HEK293 (cell line): ENCODE measurements at regions not wholly inside any gene's neighbourhood (a gene's known extent, or its start where the extent isn't known, plus 50 kb on each side); places are given as distances from the start of the nearest gene placed in this dataset.
A peak's percentile ranks its signal among the peaks of the same experiment; 100 is the strongest.

Experiments
- CTCF ChIA-PET: fragments of 350-600 bp; formaldehyde crosslinking; extraction: SDS; loops from one replicate; lab custom pipeline; 2021; ENCODE audit warnings: antibody characterized with exemption; lab: Yijun Ruan, JAX
- POLR2A ChIA-PET: fragments of 300-600 bp; formaldehyde crosslinking; extraction: SDS; loops from one replicate; lab custom pipeline; 2020; ENCODE audit warnings: antibody characterized with exemption, inconsistent platforms; lab: Yijun Ruan, JAX
- H3K27ac ChIP-seq: fragments of 200-500 bp; sonication (Bioruptor generic); 2 replicates; pipeline ENCODE4 v1.5.1; 2014; ENCODE audit warnings: low read depth, low read length, control low read depth, inconsistent platforms; ENCODE audit errors: extremely low read depth
- H3K36me3 ChIP-seq, 2 experiments: fragments of 200-500 bp in 1 of 2; sonication (Bioruptor generic) in 1 of 2; 1 replicate in 1 of 2; 2 replicates in 1 of 2; pipeline ENCODE4 v1.5.1; 2014 to 2017; ENCODE audit warnings: inconsistent platforms in 2 of 2, low read length in 2 of 2; ENCODE audit not compliant: control insufficient read depth in 2 of 2, insufficient read depth in 1 of 2
- H3K4me1 ChIP-seq: fragments of 200-500 bp; sonication (Bioruptor generic); 2 replicates; pipeline ENCODE4 v1.5.1; 2014; ENCODE audit warnings: mild to moderate bottlenecking, low read length, inconsistent platforms; ENCODE audit not compliant: control insufficient read depth, insufficient read depth
- H3K4me3 ChIP-seq: 2 replicates; pipeline ENCODE4 v1.5.1; 2011; ENCODE audit warnings: low read depth, mild to moderate bottlenecking, control low read depth, low read length, moderate library complexity
- H3K9me3 ChIP-seq: fragments of 200-500 bp; sonication (Bioruptor generic); 2 replicates; pipeline ENCODE4 v1.5.1; 2014; ENCODE audit warnings: low read depth, low read length, inconsistent platforms; ENCODE audit not compliant: control insufficient read depth, insufficient read depth
- HOXD13 ChIP-seq: sonication (generic); formaldehyde crosslinking; IDR thresholded peaks from 2 replicates; pipeline ENCODE4 v1.8.0; 2022; ENCODE audit warnings: missing genetic modification reagents, borderline replicate concordance
- OSR2 ChIP-seq: fragments of 450-650 bp; formaldehyde crosslinking; IDR thresholded peaks from 2 replicates; pipeline ENCODE4 v1.5.1; 2016; ENCODE audit warnings: missing biosample characterization, missing genetic modification characterization
- TCF7L2 ChIP-seq: IDR thresholded peaks from 2 replicates; pipeline ENCODE4 v1.6.1; 2011; ENCODE audit warnings: low read depth, mild to moderate bottlenecking, inconsistent platforms, low read length, moderate library complexity, borderline replicate concordance
- ZFP37 ChIP-seq: fragments of 450-650 bp; formaldehyde crosslinking; IDR thresholded peaks from 2 replicates; pipeline ENCODE4 v1.5.1; 2016; ENCODE audit warnings: missing biosample characterization, missing genetic modification characterization
- ZNF112 ChIP-seq: fragments of 450-650 bp; formaldehyde crosslinking; IDR thresholded peaks from 2 replicates; pipeline ENCODE4 v1.5.0; 2017; ENCODE audit warnings: missing biosample characterization, missing genetic modification characterization
- ZNF138 ChIP-seq: fragments of 450-650 bp; formaldehyde crosslinking; IDR thresholded peaks from 2 replicates; pipeline ENCODE4 v1.5.1; 2016; ENCODE audit warnings: missing biosample characterization, missing genetic modification characterization, borderline replicate concordance
- ZNF146 ChIP-seq: fragments of 450-650 bp; formaldehyde crosslinking; IDR thresholded peaks from 2 replicates; pipeline ENCODE4 v1.5.1; 2016; ENCODE audit warnings: missing biosample characterization, missing genetic modification characterization
- ZNF184 ChIP-seq: fragments of 450-650 bp; IDR thresholded peaks from 2 replicates; pipeline ENCODE4 v1.5.1; 2018; ENCODE audit warnings: missing biosample characterization, mild to moderate bottlenecking, missing genetic modification characterization
- ZNF404 ChIP-seq: fragments of 450-650 bp; formaldehyde crosslinking; IDR thresholded peaks from 2 replicates; pipeline ENCODE4 v1.5.1; 2017; ENCODE audit warnings: missing biosample characterization, missing genetic modification characterization
- ZNF416 ChIP-seq: fragments of 450-650 bp; formaldehyde crosslinking; IDR thresholded peaks from 2 replicates; pipeline ENCODE4 v1.5.1; 2016; ENCODE audit warnings: missing biosample characterization, missing genetic modification characterization
- ZNF433 ChIP-seq: fragments of 450-650 bp; formaldehyde crosslinking; IDR thresholded peaks from 2 replicates; pipeline ENCODE4 v1.5.1; 2016; ENCODE audit warnings: missing biosample characterization, missing genetic modification characterization, low read depth
- ZNF571 ChIP-seq: fragments of 450-650 bp; formaldehyde crosslinking; IDR thresholded peaks from 2 replicates; pipeline ENCODE4 v1.5.0; 2017; ENCODE audit warnings: missing biosample characterization, missing genetic modification characterization
- ZNF585B ChIP-seq: fragments of 450-650 bp; formaldehyde crosslinking; IDR thresholded peaks from 2 replicates; pipeline ENCODE4 v1.5.1; 2016; ENCODE audit warnings: missing biosample characterization, missing genetic modification characterization
- ZNF830 ChIP-seq: fragments of 450-650 bp; IDR thresholded peaks from 2 replicates; pipeline ENCODE4 v1.5.0; 2018; ENCODE audit warnings: missing biosample characterization, missing genetic modification characterization, low read depth, mild to moderate bottlenecking, moderate library complexity
- TF ChIP-seq, protein P1 (sequence below): fragments of 450-650 bp; formaldehyde crosslinking; IDR thresholded peaks from 2 replicates; pipeline ENCODE4 v1.5.1; 2016; ENCODE audit warnings: missing biosample characterization, missing genetic modification characterization
- TF ChIP-seq, protein P2 (sequence below): fragments of 450-650 bp; formaldehyde crosslinking; IDR thresholded peaks from 2 replicates; pipeline ENCODE4 v1.5.1; 2016; ENCODE audit warnings: missing biosample characterization, missing genetic modification characterization
- TF ChIP-seq, protein P3 (sequence below): fragments of 450-650 bp; formaldehyde crosslinking; IDR thresholded peaks from 2 replicates; pipeline ENCODE4 v1.5.1; 2016; ENCODE audit warnings: missing biosample characterization, missing genetic modification characterization
- TF ChIP-seq, protein P4 (sequence below): fragments of 450-650 bp; formaldehyde crosslinking; IDR thresholded peaks from 2 replicates; pipeline ENCODE4 v1.5.1; 2016; ENCODE audit warnings: missing biosample characterization, missing genetic modification characterization
- TF ChIP-seq, protein P5 (sequence below): fragments of 450-650 bp; formaldehyde crosslinking; IDR thresholded peaks from 2 replicates; pipeline ENCODE4 v1.5.1; 2016; ENCODE audit warnings: missing biosample characterization, missing genetic modification characterization, borderline replicate concordance

DNA sequence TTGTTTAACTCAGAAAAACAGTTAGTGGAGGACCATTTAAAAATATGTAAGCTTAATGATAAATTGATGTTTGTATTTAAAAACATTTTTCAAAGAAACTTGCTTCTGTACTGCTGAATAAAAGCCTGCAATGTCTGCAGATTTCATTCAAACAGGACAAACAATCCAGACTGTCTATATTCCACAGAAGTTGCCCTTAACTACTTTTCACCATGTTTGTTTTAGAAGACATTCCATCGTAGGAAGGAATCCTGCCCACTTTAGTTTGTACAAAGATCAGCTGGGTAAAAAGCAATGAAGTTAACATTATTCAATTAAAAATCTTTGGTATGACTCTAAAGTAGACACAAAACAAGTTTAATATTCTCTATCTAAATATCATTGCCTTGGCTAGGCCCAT lies 195.7 kb upstream of the CCNH start:
- H3K36me3 ChIP-seq, result no peaks in the 10 kb centered on the region
- no peak overlapping the region for H3K27ac ChIP-seq
- no peaks in the 10 kb centered on the region for H3K4me1 ChIP-seq
- POLR2A ChIA-PET, result no interaction called here
- TF ChIP-seq ZNF184 (no peak), ZNF571 (no peak), ZNF138 (no peak), ZNF416 (no peak), OSR2 (no peak), ZFP37 (no peak), ZNF830 (tag by site-specific recombination) (no peak), ZNF404 (no peak), ZNF112 (tag by site-specific recombination) (no peak), ZNF585B (tag by site-specific recombination) (no peak), TCF7L2 (no peak)
- TF ChIP-seq, protein P1, sequence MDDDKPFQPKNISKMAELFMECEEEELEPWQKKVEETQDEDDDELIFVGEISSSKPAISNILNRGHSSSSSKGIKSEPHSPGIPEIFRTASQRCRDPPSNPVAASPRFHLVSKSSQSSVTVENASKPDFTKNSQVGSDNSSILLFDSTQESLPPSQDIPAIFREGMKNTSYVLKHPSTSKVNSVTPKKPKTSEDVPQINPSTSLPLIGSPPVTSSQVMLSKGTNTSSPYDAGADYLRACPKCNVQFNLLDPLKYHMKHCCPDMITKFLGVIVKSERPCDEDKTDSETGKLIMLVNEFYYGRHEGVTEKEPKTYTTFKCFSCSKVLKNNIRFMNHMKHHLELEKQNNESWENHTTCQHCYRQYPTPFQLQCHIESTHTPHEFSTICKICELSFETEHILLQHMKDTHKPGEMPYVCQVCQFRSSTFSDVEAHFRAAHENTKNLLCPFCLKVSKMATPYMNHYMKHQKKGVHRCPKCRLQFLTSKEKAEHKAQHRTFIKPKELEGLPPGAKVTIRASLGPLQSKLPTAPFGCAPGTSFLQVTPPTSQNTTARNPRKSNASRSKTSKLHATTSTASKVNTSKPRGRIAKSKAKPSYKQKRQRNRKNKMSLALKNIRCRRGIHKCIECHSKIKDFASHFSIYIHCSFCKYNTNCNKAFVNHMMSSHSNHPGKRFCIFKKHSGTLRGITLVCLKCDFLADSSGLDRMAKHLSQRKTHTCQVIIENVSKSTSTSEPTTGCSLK (tag by site-specific recombination), result no peak
- TF ChIP-seq, protein P2, sequence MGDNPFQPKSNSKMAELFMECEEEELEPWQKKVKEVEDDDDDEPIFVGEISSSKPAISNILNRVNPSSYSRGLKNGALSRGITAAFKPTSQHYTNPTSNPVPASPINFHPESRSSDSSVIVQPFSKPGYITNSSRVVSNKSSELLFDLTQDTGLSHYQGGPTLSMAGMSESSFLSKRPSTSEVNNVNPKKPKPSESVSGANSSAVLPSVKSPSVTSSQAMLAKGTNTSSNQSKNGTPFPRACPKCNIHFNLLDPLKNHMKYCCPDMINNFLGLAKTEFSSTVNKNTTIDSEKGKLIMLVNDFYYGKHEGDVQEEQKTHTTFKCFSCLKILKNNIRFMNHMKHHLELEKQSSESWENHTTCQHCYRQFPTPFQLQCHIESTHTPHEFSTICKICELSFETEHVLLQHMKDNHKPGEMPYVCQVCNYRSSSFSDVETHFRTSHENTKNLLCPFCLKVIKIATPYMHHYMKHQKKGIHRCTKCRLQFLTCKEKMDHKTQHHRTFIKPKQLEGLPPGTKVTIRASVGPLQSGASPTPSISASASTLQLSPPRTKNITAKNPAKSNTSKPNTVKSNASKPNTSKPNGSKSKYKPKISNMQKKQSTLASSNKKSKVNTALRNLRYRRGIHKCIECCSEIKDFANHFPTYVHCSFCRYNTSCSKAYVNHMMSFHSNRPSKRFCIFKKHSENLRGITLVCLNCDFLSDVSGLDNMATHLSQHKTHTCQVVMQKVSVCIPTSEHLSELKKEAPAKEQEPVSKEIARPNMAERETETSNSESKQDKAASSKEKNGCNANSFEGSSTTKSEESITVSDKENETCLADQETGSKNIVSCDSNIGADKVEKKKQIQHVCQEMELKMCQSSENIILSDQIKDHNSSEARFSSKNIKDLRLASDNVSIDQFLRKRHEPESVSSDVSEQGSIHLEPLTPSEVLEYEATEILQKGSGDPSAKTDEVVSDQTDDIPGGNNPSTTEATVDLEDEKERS (tag by site-specific recombination), result no peak
- TF ChIP-seq, protein P3, sequence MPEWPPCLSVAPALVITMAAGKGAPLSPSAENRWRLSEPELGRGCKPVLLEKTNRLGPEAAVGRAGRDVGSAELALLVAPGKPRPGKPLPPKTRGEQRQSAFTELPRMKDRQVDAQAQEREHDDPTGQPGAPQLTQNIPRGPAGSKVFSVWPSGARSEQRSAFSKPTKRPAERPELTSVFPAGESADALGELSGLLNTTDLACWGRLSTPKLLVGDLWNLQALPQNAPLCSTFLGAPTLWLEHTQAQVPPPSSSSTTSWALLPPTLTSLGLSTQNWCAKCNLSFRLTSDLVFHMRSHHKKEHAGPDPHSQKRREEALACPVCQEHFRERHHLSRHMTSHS (tag by site-specific recombination), result no peak
- TF ChIP-seq, protein P4, sequence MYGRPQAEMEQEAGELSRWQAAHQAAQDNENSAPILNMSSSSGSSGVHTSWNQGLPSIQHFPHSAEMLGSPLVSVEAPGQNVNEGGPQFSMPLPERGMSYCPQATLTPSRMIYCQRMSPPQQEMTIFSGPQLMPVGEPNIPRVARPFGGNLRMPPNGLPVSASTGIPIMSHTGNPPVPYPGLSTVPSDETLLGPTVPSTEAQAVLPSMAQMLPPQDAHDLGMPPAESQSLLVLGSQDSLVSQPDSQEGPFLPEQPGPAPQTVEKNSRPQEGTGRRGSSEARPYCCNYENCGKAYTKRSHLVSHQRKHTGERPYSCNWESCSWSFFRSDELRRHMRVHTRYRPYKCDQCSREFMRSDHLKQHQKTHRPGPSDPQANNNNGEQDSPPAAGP (tag by site-specific recombination), result no peak
- CTCF ChIA-PET, result no interaction called here
- no peaks in the 10 kb centered on the region for H3K9me3 ChIP-seq
- H3K4me3 ChIP-seq, result no peak overlapping the region

DNA sequence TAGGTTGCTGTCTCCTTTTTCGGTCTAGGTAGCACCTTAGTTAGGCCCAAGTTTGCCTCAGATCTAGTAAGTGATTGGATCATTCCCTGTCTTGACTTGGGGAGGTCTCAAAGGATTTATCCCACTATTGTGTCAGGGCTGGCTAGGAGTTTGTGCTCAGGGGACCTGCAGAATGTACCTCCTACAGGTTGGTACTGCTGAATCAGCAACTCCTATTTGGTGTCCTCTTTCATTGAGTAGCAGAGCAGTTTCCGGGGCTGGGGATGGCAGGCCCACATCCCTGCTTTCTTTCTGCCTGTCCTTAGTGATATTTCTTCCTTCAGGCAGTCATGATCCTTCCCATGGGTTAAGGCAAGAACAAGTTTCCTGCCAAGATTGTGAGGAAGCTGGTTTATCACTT lies 192.9 kb upstream of the CCNH start:
- Histone ChIP-seq H3K9me3 (no peaks in the 10 kb centered on the region), H3K27ac (no peak overlapping the region), H3K4me3 (no peak overlapping the region), H3K4me1 (no peaks in the 10 kb centered on the region), H3K36me3 (no peaks in the 10 kb centered on the region)
- CTCF ChIA-PET, result no interaction called here
- no peak for TF ChIP-seq ZNF146 (tag by site-specific recombination)
- POLR2A ChIA-PET, result no interaction called here

DNA sequence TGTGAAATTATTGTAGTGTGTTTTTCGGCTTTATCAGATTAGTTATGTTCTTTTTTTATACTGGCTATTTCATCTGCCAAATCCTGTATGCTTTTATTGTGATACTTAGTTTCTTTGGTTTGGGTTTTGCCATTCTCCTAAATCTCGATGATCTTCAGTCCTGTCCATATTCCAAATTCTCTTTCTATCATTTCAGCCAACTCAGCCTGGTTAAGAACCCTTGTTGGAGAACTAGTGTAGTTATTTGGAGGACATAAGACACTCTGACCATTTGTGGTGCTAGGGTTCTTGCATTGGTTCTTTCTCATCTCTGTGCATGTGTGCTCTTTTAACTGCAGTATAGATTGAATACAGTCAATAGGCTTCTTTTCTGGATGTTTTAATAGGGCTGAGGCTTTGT lies 187.0 kb upstream of the CCNH start:
- Histone ChIP-seq H3K27ac (no peak overlapping the region), H3K36me3 (no peaks in the 10 kb centered on the region), H3K9me3 (no peaks in the 10 kb centered on the region), H3K4me3 (no peak overlapping the region), H3K4me1 (no peaks in the 10 kb centered on the region)
- CTCF ChIA-PET, result no interaction called here
- TF ChIP-seq HOXD13 (CRISPR knock-in tag) (no peak), ZNF433 (peak; percentile 99)
- TF ChIP-seq, protein P5, sequence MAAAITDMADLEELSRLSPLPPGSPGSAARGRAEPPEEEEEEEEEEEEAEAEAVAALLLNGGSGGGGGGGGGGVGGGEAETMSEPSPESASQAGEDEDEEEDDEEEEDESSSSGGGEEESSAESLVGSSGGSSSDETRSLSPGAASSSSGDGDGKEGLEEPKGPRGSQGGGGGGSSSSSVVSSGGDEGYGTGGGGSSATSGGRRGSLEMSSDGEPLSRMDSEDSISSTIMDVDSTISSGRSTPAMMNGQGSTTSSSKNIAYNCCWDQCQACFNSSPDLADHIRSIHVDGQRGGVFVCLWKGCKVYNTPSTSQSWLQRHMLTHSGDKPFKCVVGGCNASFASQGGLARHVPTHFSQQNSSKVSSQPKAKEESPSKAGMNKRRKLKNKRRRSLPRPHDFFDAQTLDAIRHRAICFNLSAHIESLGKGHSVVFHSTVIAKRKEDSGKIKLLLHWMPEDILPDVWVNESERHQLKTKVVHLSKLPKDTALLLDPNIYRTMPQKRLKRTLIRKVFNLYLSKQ (tag by site-specific recombination), result no peak
- POLR2A ChIA-PET, result no interaction called here
